Stimulated activated CD4-positive, alpha-beta T cell treated with anti-CD3 and anti-CD28 coated beads, Interleukin-1b, Interleukin-23, amount 100 ng/mL, for 24 hours (primary cell): ENCODE measurements at regions not wholly inside any gene's neighbourhood (a gene's known extent, or its start where the extent isn't known, plus 50 kb on each side); places are given as distances from the start of the nearest gene placed in this dataset.
"Not testable (repeated sequence)": the region's sequence is repeated elsewhere in the genome, so short reads cannot be mapped to it uniquely, and the experiment has no call there.

Source experiments
- DNase-seq, 4 experiments: peaks; one replicate each; pipeline ENCODE4 v3.0.0-alpha.2; 2020; ENCODE audit warnings: low read depth in 4 of 4, low spot score in 1 of 4

- DNase-seq: no peak
Measured at GRCh38 chr22:48507595-48508350, 1319.9 kb downstream of the BRD1 start.

- no peak for DNase-seq
Measured at GRCh38 chr22:48507171-48507570, 1320.5 kb downstream of the BRD1 start.

- DNase-seq: no peak
Measured at GRCh38 chr22:48506506-48507145, 1321.0 kb downstream of the BRD1 start.

- no peak for DNase-seq
Measured at GRCh38 chr22:48505891-48506290, 1321.8 kb downstream of the BRD1 start.

- no peak for DNase-seq
Measured at GRCh38 chr22:48504519-48505140, 1323.0 kb downstream of the BRD1 start.

- no peak for DNase-seq
Measured at GRCh38 chr22:48503876-48504275, 1323.8 kb downstream of the BRD1 start.

GRCh38 chr22:48503035-48503625 lies 1324.5 kb downstream of the BRD1 start:
- no peak for DNase-seq

- no peak for DNase-seq
Measured at GRCh38 chr22:48501231-48501750, 1326.4 kb downstream of the BRD1 start.

- DNase-seq: no peak
Measured at GRCh38 chr22:48500471-48501230, 1327.0 kb downstream of the BRD1 start.

GRCh38 chr22:48499456-48500425 lies 1327.9 kb downstream of the BRD1 start:
- DNase-seq: no peak

GRCh38 chr22:48498526-48499331 lies 1328.9 kb downstream of the BRD1 start:
- no peak for DNase-seq

GRCh38 chr22:48497743-48498520 lies 1329.7 kb downstream of the BRD1 start:
- DNase-seq: not testable (repeated sequence)

GRCh38 chr22:48496987-48497650 lies 1330.6 kb downstream of the BRD1 start:
- no peak for DNase-seq

GRCh38 chr22:48496226-48496845 lies 1331.3 kb downstream of the BRD1 start:
- DNase-seq: no peak

- DNase-seq: no peak
Measured at GRCh38 chr22:48495751-48496080, 1332.0 kb downstream of the BRD1 start.

GRCh38 chr22:48494968-48495750 lies 1332.5 kb downstream of the BRD1 start:
- DNase-seq: no peak
